GM12892 (cell line): ENCODE measurements at regions not wholly inside any gene's neighbourhood (a gene's known extent, or its start where the extent isn't known, plus 50 kb on each side); places are given as distances from the start of the nearest gene placed in this dataset.

Source experiments
- POLR2A ChIP-seq: IDR thresholded peaks from 2 replicates; pipeline ENCODE4 v1.6.1; 2011; ENCODE audit warnings: low read depth, low read length, control low read depth
- TAF1 ChIP-seq: IDR thresholded peaks from 2 replicates; pipeline ENCODE4 v1.6.1; 2011; ENCODE audit warnings: low read depth, mild to moderate bottlenecking, control low read depth, low read length, borderline replicate concordance

DNA sequence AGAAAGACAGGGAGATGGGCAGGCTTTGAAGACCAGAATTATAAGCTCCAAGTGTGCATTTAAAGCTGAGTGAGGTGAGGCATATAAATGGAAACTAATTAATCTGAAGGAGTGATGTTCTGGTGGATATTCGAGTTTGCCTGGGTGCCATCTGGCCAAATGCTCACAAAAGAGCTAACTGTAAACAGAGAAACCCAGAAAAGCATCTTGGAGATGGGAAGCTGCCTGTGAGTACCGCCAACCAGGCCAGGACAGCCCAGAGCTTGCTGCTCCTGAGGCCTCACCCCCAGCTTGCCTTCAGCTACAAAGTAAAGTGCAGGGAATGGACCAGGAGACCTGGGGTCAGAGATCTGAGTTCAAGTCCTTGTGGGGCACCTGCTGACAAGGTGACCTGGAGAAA, 446.1 kb upstream of the MYT1L start:
- no peak for TF ChIP-seq TAF1
- TF ChIP-seq POLR2A = no peak
